IMR-90 (cell line): ENCODE measurements at regions not wholly inside any gene's neighbourhood (a gene's known extent, or its start where the extent isn't known, plus 50 kb on each side); places are given as distances from the start of the nearest gene placed in this dataset.

ENCODE experiments used
- ATAC-seq: fragments of 200-7000 bp; cut with Tn5 transposase; 2 replicates; pipeline ENCODE4 v1.9.1; 2020; ENCODE audit warnings: low read depth, mild to moderate bottlenecking, moderate library complexity
- BruUV-seq: library from RNA; stranded (reverse); fragments of 400-500 nt; replicated peaks from 2 replicates; lab custom pipeline; 2021; lab: Mats Ljungman, UMichigan
- CTCF ChIA-PET: fragments of 300-600 bp; formaldehyde crosslinking; extraction: SDS; loops from one replicate; lab custom pipeline; 2021; ENCODE audit warnings: antibody characterized with exemption; lab: Yijun Ruan, JAX
- POLR2A ChIA-PET: fragments of 300-600 bp; sonication (Branson Sonifier 250); formaldehyde crosslinking; loops from one replicate; lab custom pipeline; 2022; ENCODE audit warnings: antibody characterized with exemption; ENCODE audit not compliant: unreplicated experiment; lab: Charles Lee
- DNase-seq: peaks from one replicate; pipeline ENCODE4 v3.0.0; 2013
- H2AFZ ChIP-seq: replicated peaks from 2 replicates; pipeline ENCODE3; 2013; ENCODE audit warnings: low read length, mild to moderate bottlenecking; ENCODE audit not compliant: poor library complexity
- H2AK5ac ChIP-seq: 2 replicates; pipeline ENCODE4 v1.6.1; 2013; ENCODE audit warnings: low read depth, low read length, inconsistent platforms
- H2AK9ac ChIP-seq: replicated peaks from 2 replicates; pipeline ENCODE3; 2013; ENCODE audit warnings: mild to moderate bottlenecking, low read depth, low read length, moderate library complexity; ENCODE audit not compliant: poor library complexity
- H2BK120ac ChIP-seq: 2 replicates; pipeline ENCODE4 v1.6.1; 2013; ENCODE audit warnings: low read depth, low read length, inconsistent platforms
- H2BK15ac ChIP-seq: 3 replicates; pipeline ENCODE4 v1.6.1; 2013; ENCODE audit warnings: low read depth, low read length, inconsistent platforms
- H2BK20ac ChIP-seq: 2 replicates; pipeline ENCODE4 v1.6.1; 2013; ENCODE audit warnings: low read depth, mild to moderate bottlenecking, inconsistent platforms, low read length, moderate library complexity
- H2BK5ac ChIP-seq: 2 replicates; pipeline ENCODE4 v1.6.1; 2013; ENCODE audit warnings: mild to moderate bottlenecking, low read depth, low read length, inconsistent platforms; ENCODE audit not compliant: poor library complexity, severe bottlenecking
- H3K14ac ChIP-seq: replicated peaks from 2 replicates; pipeline ENCODE4 v1.6.1; 2013; ENCODE audit warnings: low read depth, low read length, inconsistent platforms
- H3K18ac ChIP-seq: 2 replicates; pipeline ENCODE4 v1.6.1; 2013; ENCODE audit warnings: low read depth, low read length, control low read depth
- H3K23ac ChIP-seq: 2 replicates; pipeline ENCODE4 v1.6.1; 2013; ENCODE audit warnings: low read depth, low read length, inconsistent platforms
- H3K27ac ChIP-seq: 2 replicates; pipeline ENCODE4 v1.5.1; 2013; ENCODE audit warnings: mild to moderate bottlenecking, control low read depth, low read length; ENCODE audit not compliant: insufficient read depth
- H3K27me3 ChIP-seq: 2 replicates; pipeline ENCODE4 v1.6.1; 2013; ENCODE audit warnings: low read length; ENCODE audit not compliant: control insufficient read depth, insufficient read depth
- H3K36me3 ChIP-seq: 2 replicates; pipeline ENCODE4 v1.6.1; 2013; ENCODE audit warnings: low read length, mixed read lengths; ENCODE audit not compliant: control insufficient read depth, insufficient read depth
- H3K4ac ChIP-seq: 2 replicates; pipeline ENCODE4 v1.6.1; 2013; ENCODE audit warnings: low read depth, low read length, inconsistent platforms
- H3K4me1 ChIP-seq: 2 replicates; pipeline ENCODE4 v1.6.1; 2013; ENCODE audit warnings: low read length, mixed read lengths; ENCODE audit not compliant: control insufficient read depth, insufficient read depth
- H3K4me2 ChIP-seq: 2 replicates; pipeline ENCODE4 v1.6.1; 2013; ENCODE audit warnings: low read depth, mild to moderate bottlenecking, control low read depth, low read length, moderate library complexity
- H3K4me3 ChIP-seq: 2 replicates; pipeline ENCODE4 v1.5.1; 2013; ENCODE audit warnings: low read depth, mild to moderate bottlenecking, control low read depth, low read length, moderate library complexity; ENCODE audit not compliant: insufficient read depth
- H3K56ac ChIP-seq: 2 replicates; pipeline ENCODE4 v1.6.1; 2013; ENCODE audit warnings: low read length, inconsistent platforms; ENCODE audit not compliant: insufficient read depth; ENCODE audit errors: extremely low read depth
- H3K79me1 ChIP-seq, 2 experiments: 2 replicates each; pipeline ENCODE4 v1.6.1; 2013; ENCODE audit warnings: low read length in 2 of 2, inconsistent platforms in 1 of 2, low read depth in 1 of 2
- H3K9ac ChIP-seq: 2 replicates; pipeline ENCODE4 v1.6.1; 2013; ENCODE audit warnings: low read depth, low read length, control low read depth
- H3K9me1 ChIP-seq: 2 replicates; pipeline ENCODE4 v1.6.1; 2013; ENCODE audit warnings: low read length, inconsistent platforms; ENCODE audit not compliant: insufficient read depth
- H3K9me3 ChIP-seq: 2 replicates; pipeline ENCODE4 v1.6.1; 2013; ENCODE audit warnings: low read length; ENCODE audit not compliant: control insufficient read depth, insufficient read depth
- H4K20me1 ChIP-seq: 2 replicates; pipeline ENCODE4 v1.6.1; 2013; ENCODE audit warnings: low read length, inconsistent platforms; ENCODE audit not compliant: insufficient read depth
- H4K5ac ChIP-seq: 2 replicates; pipeline ENCODE4 v1.6.1; 2013; ENCODE audit warnings: mild to moderate bottlenecking, low read depth, low read length, control low read depth
- H4K8ac ChIP-seq, 2 experiments: 2 replicates each; pipeline ENCODE4 v1.6.1; 2013; ENCODE audit warnings: low read depth in 2 of 2, low read length in 2 of 2, control low read depth in 1 of 2, inconsistent platforms in 1 of 2
- H4K91ac ChIP-seq: 2 replicates; pipeline ENCODE4 v1.6.1; 2013; ENCODE audit warnings: low read depth, low read length, inconsistent platforms; ENCODE audit not compliant: insufficient read depth
- BHLHE40 ChIP-seq: fragments of 150-350 bp; IDR thresholded peaks from 2 replicates; pipeline ENCODE4 v1.6.1; 2016; ENCODE audit warnings: mild to moderate bottlenecking, low read depth, low read length
- CEBPB ChIP-seq: IDR thresholded peaks from 2 replicates; pipeline ENCODE4 v1.6.1; 2012; ENCODE audit warnings: low read depth, low read length, improper control_type of control experiment
- CHD1 ChIP-seq: IDR thresholded peaks from 2 replicates; pipeline ENCODE4 v1.6.1; 2012; ENCODE audit warnings: low read depth, low read length, improper control_type of control experiment
- CTCF ChIP-seq: conservative IDR thresholded peaks from 2 replicates; pipeline ENCODE4 v1.5.1; 2012; ENCODE audit warnings: mild to moderate bottlenecking, low read depth, low read length, improper control_type of control experiment
- FOS ChIP-seq: fragments of 150-350 bp; IDR thresholded peaks from 2 replicates; pipeline ENCODE4 v1.6.1; 2016; ENCODE audit warnings: low read depth, low read length
- MAFK ChIP-seq: IDR thresholded peaks from 2 replicates; pipeline ENCODE4 v1.6.1; 2012; ENCODE audit warnings: low read depth, low read length, improper control_type of control experiment
- MAZ ChIP-seq: IDR thresholded peaks from 2 replicates; pipeline ENCODE4 v1.6.1; 2012; ENCODE audit warnings: low read depth, mild to moderate bottlenecking, low read length, improper control_type of control experiment, moderate library complexity, borderline replicate concordance
- MXI1 ChIP-seq: IDR thresholded peaks from 2 replicates; pipeline ENCODE4 v1.6.1; 2012; ENCODE audit warnings: low read depth, mild to moderate bottlenecking, low read length, moderate library complexity, borderline replicate concordance
- POLR2A ChIP-seq: IDR thresholded peaks from 2 replicates; pipeline ENCODE4 v1.6.1; 2012; ENCODE audit warnings: mild to moderate bottlenecking, low read depth, low read length
- RAD21 ChIP-seq: IDR thresholded peaks from 2 replicates; pipeline ENCODE4 v1.6.1; 2012; ENCODE audit warnings: low read length, improper control_type of control experiment
- RCOR1 ChIP-seq: IDR thresholded peaks from 2 replicates; pipeline ENCODE4 v1.6.1; 2012; ENCODE audit warnings: mild to moderate bottlenecking, low read length, improper control_type of control experiment; ENCODE audit not compliant: insufficient replicate concordance
- RFX5 ChIP-seq: IDR thresholded peaks from 2 replicates; pipeline ENCODE4 v1.8.0; 2012; ENCODE audit warnings: low read depth, mild to moderate bottlenecking, low read length, moderate library complexity
- USF2 ChIP-seq: fragments of 150-350 bp; IDR thresholded peaks from 2 replicates; pipeline ENCODE4 v1.6.1; 2017; ENCODE audit warnings: mild to moderate bottlenecking, antibody characterized with exemption, low read length, low read depth
- WGBS, 2 experiments: methylation state at CpG; one replicate each; pipeline versions ENCODE4 v1.1.5 to v1.1.7; 2013; ENCODE audit warnings: missing lambda C conversion rate in 2 of 2; ENCODE audit not compliant: insufficient read length in 1 of 2; ENCODE audit errors: extremely low coverage in 2 of 2; 5-methylcytosine and 5-hydroxymethylcytosine counted together
- dilution Hi-C: fragments of 300-500 bp; cut with HindIII; formaldehyde crosslinking; loops from one replicate; pipeline ENCODE4 v1.14.3; 2018; ENCODE audit warnings: low sequenced_read_pairs; ENCODE audit not compliant: unreplicated experiment
- in situ Hi-C: fragments of 300-500 bp; cut with MboI; formaldehyde crosslinking; loops from 3 replicates; pipeline ENCODE4 v1.14.3; 2019; ENCODE audit warnings: low sequenced_read_pairs, inconsistent platforms, mixed read lengths
- intact Hi-C: fragments of 100-400 bp; cut with micrococcal nuclease; formaldehyde crosslinking; loops from 2 replicates; pipeline ENCODE4 v1.10.0; 2022
- TF ChIP-seq, protein P1 (sequence below): fragments of 150-350 bp; IDR thresholded peaks from 2 replicates; pipeline ENCODE4 v1.6.1; 2016; ENCODE audit warnings: low read depth, mild to moderate bottlenecking, low read length, moderate library complexity, borderline replicate concordance

DNA sequence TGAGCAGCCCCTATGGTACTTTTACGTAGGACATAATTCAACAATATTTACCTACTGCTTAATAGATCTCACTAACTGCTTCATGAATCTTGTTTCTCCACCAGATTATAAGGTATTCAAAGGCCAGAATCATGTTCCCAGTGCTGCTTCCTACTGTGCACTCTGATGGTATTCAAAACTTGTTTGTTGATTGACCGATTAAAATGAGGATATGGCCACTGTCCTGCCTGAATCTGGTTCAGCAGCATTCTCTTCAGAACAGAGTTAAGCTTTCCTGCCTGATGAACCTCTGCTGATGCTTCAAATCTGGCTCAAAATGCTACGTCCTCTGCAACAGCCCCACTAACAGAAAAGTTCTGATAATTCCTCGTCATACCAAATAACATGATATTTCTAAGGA is 150.7 kb upstream of the ZNF462 start:
- intact Hi-C loops = no loop called here
- no peak overlapping the region for H2BK15ac ChIP-seq
- no peak overlapping the region for H3K27ac ChIP-seq
- no peak overlapping the region for H4K91ac ChIP-seq
- no peak overlapping the region for H2AK5ac ChIP-seq
- ATAC-seq = no peak
- no peak overlapping the region for H2AK9ac ChIP-seq
- no peak overlapping the region for H3K23ac ChIP-seq
- H3K27me3 ChIP-seq = no peaks in the 10 kb centered on the region
- no peak overlapping the region for H2BK120ac ChIP-seq
- no peak for DNase-seq
- TF ChIP-seq RCOR1 (no peak), RAD21 (no peak), MAZ (no peak), POLR2A (no peak), CTCF (no peak), CEBPB (no peak), CHD1 (no peak), MXI1 (no peak), BHLHE40 (no peak), RFX5 (no peak), MAFK (no peak), USF2 (no peak), FOS (no peak)
- TF ChIP-seq, protein P1, sequence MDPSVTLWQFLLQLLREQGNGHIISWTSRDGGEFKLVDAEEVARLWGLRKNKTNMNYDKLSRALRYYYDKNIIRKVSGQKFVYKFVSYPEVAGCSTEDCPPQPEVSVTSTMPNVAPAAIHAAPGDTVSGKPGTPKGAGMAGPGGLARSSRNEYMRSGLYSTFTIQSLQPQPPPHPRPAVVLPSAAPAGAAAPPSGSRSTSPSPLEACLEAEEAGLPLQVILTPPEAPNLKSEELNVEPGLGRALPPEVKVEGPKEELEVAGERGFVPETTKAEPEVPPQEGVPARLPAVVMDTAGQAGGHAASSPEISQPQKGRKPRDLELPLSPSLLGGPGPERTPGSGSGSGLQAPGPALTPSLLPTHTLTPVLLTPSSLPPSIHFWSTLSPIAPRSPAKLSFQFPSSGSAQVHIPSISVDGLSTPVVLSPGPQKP = no peak
- no peak overlapping the region for H3K18ac ChIP-seq
- H2BK20ac ChIP-seq = no peak overlapping the region
- H3K79me1 ChIP-seq = no peaks in the 10 kb centered on the region
- peaks cover 5% of the 10 kb centered on the region for H3K4me1 ChIP-seq
- H2BK5ac ChIP-seq = no peak overlapping the region
- H2AFZ ChIP-seq = no peak overlapping the region
- no peaks in the 10 kb centered on the region for H3K9me1 ChIP-seq
- H4K8ac ChIP-seq = no peak overlapping the region
- no peak overlapping the region for H3K4me2 ChIP-seq
- no peak overlapping the region for H3K4ac ChIP-seq
- H4K20me1 ChIP-seq = no peaks in the 10 kb centered on the region
- in situ Hi-C loops = no loop called here
- no peak overlapping the region for H3K56ac ChIP-seq
- ChIA-PET POLR2A (no interaction called here), CTCF (interaction anchor here (0.6 kb wide), 1 partner anchor 727 kb away, joined by 4 read pairs; no protein-coding TSS in a partner anchor)
- H3K9me3 ChIP-seq = no peaks in the 10 kb centered on the region
- no peak overlapping the region for H4K5ac ChIP-seq
- no peaks in the 10 kb centered on the region for H3K36me3 ChIP-seq
- BruUV-seq = no TSS peak
- dilution Hi-C loops = no loop called here
- no peak overlapping the region for H3K4me3 ChIP-seq
- 73% methylated on average over 3 of the region's 4 CpGs; no CpG with 5 or more reads in 1 of the 2 experiments for WGBS, 2 experiments
- no peak overlapping the region for H3K9ac ChIP-seq
- no peak overlapping the region for H3K14ac ChIP-seq
